ENCODE measurements at regions not wholly inside any gene's neighbourhood (a gene's known extent, or its start where the extent isn't known, plus 50 kb on each side); places are given as distances from the start of the nearest gene placed in this dataset.

- H3K4me1 ChIP-seq: no peaks in the 10 kb centered on the region; the same call in 1 of the 2 replicates
- in situ Hi-C loops (cut with MboI; ENCODE audit: low sequenced_read_pairs): loop anchor here (25.0 kb wide), 1 partner anchor 1278 kb away; no protein-coding TSS in a partner anchor
- no peaks in the 10 kb centered on the region for H3K36me3 ChIP-seq (replicated peaks)
- H3K27me3 ChIP-seq (ENCODE audit: low read depth): peaks cover 10% of the 10 kb centered on the region
- no peaks in the 10 kb centered on the region for H3K9me3 ChIP-seq
- DNase-seq (ENCODE audit: low spot score in 2 of 2): no peak
- no peak overlapping the region for H3K4me3 ChIP-seq
Measured at GRCh38 chr2:220684099-220684498, 888.0 kb downstream of the EPHA4 start.

- DNase-seq (ENCODE audit: low spot score in 2 of 2): peak; percentile 37 to 78
- Histone ChIP-seq H3K4me1 (no peaks in the 10 kb centered on the region; the same call in 1 of the 2 replicates), H3K27me3 (ENCODE audit: low read depth) (peaks cover 10% of the 10 kb centered on the region), H3K4me3 (no peak overlapping the region), H3K9me3 (no peaks in the 10 kb centered on the region), H3K36me3 (replicated peaks) (no peaks in the 10 kb centered on the region)
- in situ Hi-C loops (cut with MboI; ENCODE audit: low sequenced_read_pairs): loop anchor here (5.0 to 25.0 kb wide), 2 partner anchors 885 to 1275 kb away; partner anchors contain the start of gene EPHA4
Measured at GRCh38 chr2:220687231-220687843, 884.8 kb downstream of the EPHA4 start.

GRCh38 chr2:220695397-220696279 is 876.5 kb downstream of the EPHA4 start:
- in situ Hi-C loops (cut with MboI; ENCODE audit: low sequenced_read_pairs): loop anchor here (25.0 kb wide), 1 partner anchor 1267 kb away; no protein-coding TSS in a partner anchor
- H3K27me3 ChIP-seq (ENCODE audit: low read depth): no peaks in the 10 kb centered on the region
- H3K4me3 ChIP-seq: no peak overlapping the region
- DNase-seq (ENCODE audit: low spot score in 2 of 2): no peak
- no peaks in the 10 kb centered on the region for H3K36me3 ChIP-seq (replicated peaks)
- H3K4me1 ChIP-seq: no peaks in the 10 kb centered on the region
- H3K9me3 ChIP-seq: no peaks in the 10 kb centered on the region

GRCh38 chr2:220696280-220696669 is 875.8 kb downstream of the EPHA4 start:
- in situ Hi-C loops (cut with MboI; ENCODE audit: low sequenced_read_pairs): loop anchor here (25.0 kb wide), 1 partner anchor 1266 kb away; no protein-coding TSS in a partner anchor
- H3K4me1 ChIP-seq: no peaks in the 10 kb centered on the region
- no peaks in the 10 kb centered on the region for H3K36me3 ChIP-seq (replicated peaks)
- H3K27me3 ChIP-seq (ENCODE audit: low read depth): no peaks in the 10 kb centered on the region
- no peak for DNase-seq (ENCODE audit: low spot score in 2 of 2)
- H3K9me3 ChIP-seq: no peaks in the 10 kb centered on the region
- no peak overlapping the region for H3K4me3 ChIP-seq

GRCh38 chr2:220697011-220697410 is 875.1 kb downstream of the EPHA4 start:
- H3K36me3 ChIP-seq (replicated peaks): no peaks in the 10 kb centered on the region
- no peak for DNase-seq (ENCODE audit: low spot score in 2 of 2)
- H3K4me1 ChIP-seq: no peaks in the 10 kb centered on the region
- no peaks in the 10 kb centered on the region for H3K9me3 ChIP-seq
- H3K27me3 ChIP-seq (ENCODE audit: low read depth): no peaks in the 10 kb centered on the region
- in situ Hi-C loops (cut with MboI; ENCODE audit: low sequenced_read_pairs): loop anchor here (25.0 kb wide), 1 partner anchor 1265 kb away; no protein-coding TSS in a partner anchor
- H3K4me3 ChIP-seq: no peak overlapping the region

GRCh38 chr2:220701115-220701514 is 871.0 kb downstream of the EPHA4 start:
- Histone ChIP-seq H3K9me3 (no peaks in the 10 kb centered on the region), H3K4me3 (no peak overlapping the region), H3K27me3 (ENCODE audit: low read depth) (no peaks in the 10 kb centered on the region), H3K36me3 (replicated peaks) (no peaks in the 10 kb centered on the region), H3K4me1 (no peaks in the 10 kb centered on the region)
- no peak for DNase-seq (ENCODE audit: low spot score in 2 of 2)
- in situ Hi-C loops (cut with MboI; ENCODE audit: low sequenced_read_pairs): no loop called here

- H3K4me3 ChIP-seq: no peak overlapping the region
- H3K27me3 ChIP-seq (ENCODE audit: low read depth): no peaks in the 10 kb centered on the region
- no peaks in the 10 kb centered on the region for H3K4me1 ChIP-seq
- H3K36me3 ChIP-seq (replicated peaks): no peaks in the 10 kb centered on the region
- in situ Hi-C loops (cut with MboI; ENCODE audit: low sequenced_read_pairs): no loop called here
- no peak for DNase-seq (ENCODE audit: low spot score in 2 of 2)
- H3K9me3 ChIP-seq: no peaks in the 10 kb centered on the region
Measured at GRCh38 chr2:220703279-220703678, 868.8 kb downstream of the EPHA4 start.

- Histone ChIP-seq H3K27me3 (ENCODE audit: low read depth) (no peaks in the 10 kb centered on the region), H3K4me1 (no peaks in the 10 kb centered on the region), H3K9me3 (no peaks in the 10 kb centered on the region), H3K36me3 (replicated peaks) (no peaks in the 10 kb centered on the region), H3K4me3 (no peak overlapping the region)
- no peak for DNase-seq (ENCODE audit: low spot score in 2 of 2)
- in situ Hi-C loops (cut with MboI; ENCODE audit: low sequenced_read_pairs): no loop called here
Measured at GRCh38 chr2:220704081-220704480, 868.0 kb downstream of the EPHA4 start.

- in situ Hi-C loops (cut with MboI; ENCODE audit: low sequenced_read_pairs): no loop called here
Measured at GRCh38 chr2:220704810-220705209, 867.3 kb downstream of the EPHA4 start.

GRCh38 chr2:220705678-220706077 is 866.4 kb downstream of the EPHA4 start:
- Histone ChIP-seq H3K4me3 (no peak overlapping the region), H3K27me3 (ENCODE audit: low read depth) (no peaks in the 10 kb centered on the region), H3K9me3 (no peaks in the 10 kb centered on the region), H3K36me3 (replicated peaks) (no peaks in the 10 kb centered on the region), H3K4me1 (no peaks in the 10 kb centered on the region)
- in situ Hi-C loops (cut with MboI; ENCODE audit: low sequenced_read_pairs): no loop called here
- no peak for DNase-seq (ENCODE audit: low spot score in 2 of 2)

More at GRCh38 chr2:220704810-220705209, 867.3 kb downstream of the EPHA4 start:
- DNase-seq (ENCODE audit: low spot score in 2 of 2): no peak
- no peaks in the 10 kb centered on the region for H3K36me3 ChIP-seq (replicated peaks)
- H3K4me1 ChIP-seq: no peaks in the 10 kb centered on the region
- H3K9me3 ChIP-seq: no peaks in the 10 kb centered on the region
- no peaks in the 10 kb centered on the region for H3K27me3 ChIP-seq (ENCODE audit: low read depth)
- H3K4me3 ChIP-seq: no peak overlapping the region

GRCh38 chr2:220707261-220707660 is 864.8 kb downstream of the EPHA4 start:
- no peaks in the 10 kb centered on the region for H3K36me3 ChIP-seq (replicated peaks)
- H3K27me3 ChIP-seq (ENCODE audit: low read depth): no peaks in the 10 kb centered on the region
- DNase-seq (ENCODE audit: low spot score in 2 of 2): no peak
- in situ Hi-C loops (cut with MboI; ENCODE audit: low sequenced_read_pairs): no loop called here
- no peaks in the 10 kb centered on the region for H3K9me3 ChIP-seq
- no peaks in the 10 kb centered on the region for H3K4me1 ChIP-seq
- H3K4me3 ChIP-seq: no peak overlapping the region

GRCh38 chr2:220708366-220708765 is 863.7 kb downstream of the EPHA4 start:
- no peak overlapping the region for H3K4me3 ChIP-seq
- no peak for DNase-seq (ENCODE audit: low spot score in 2 of 2)
- H3K9me3 ChIP-seq: no peaks in the 10 kb centered on the region
- no peaks in the 10 kb centered on the region for H3K4me1 ChIP-seq
- in situ Hi-C loops (cut with MboI; ENCODE audit: low sequenced_read_pairs): no loop called here
- no peaks in the 10 kb centered on the region for H3K27me3 ChIP-seq (ENCODE audit: low read depth)
- no peaks in the 10 kb centered on the region for H3K36me3 ChIP-seq (replicated peaks)

- no peaks in the 10 kb centered on the region for H3K4me1 ChIP-seq
- H3K27me3 ChIP-seq (ENCODE audit: low read depth): no peaks in the 10 kb centered on the region
- DNase-seq (ENCODE audit: low spot score in 2 of 2): no peak
- H3K9me3 ChIP-seq: no peaks in the 10 kb centered on the region
- H3K4me3 ChIP-seq: no peak overlapping the region
- in situ Hi-C loops (cut with MboI; ENCODE audit: low sequenced_read_pairs): no loop called here
- no peaks in the 10 kb centered on the region for H3K36me3 ChIP-seq (replicated peaks)
Measured at GRCh38 chr2:220717283-220717682, 854.8 kb downstream of the EPHA4 start.

GRCh38 chr2:220736778-220737177 is 835.3 kb downstream of the EPHA4 start:
- Histone ChIP-seq H3K9me3 (no peaks in the 10 kb centered on the region), H3K27me3 (ENCODE audit: low read depth) (no peaks in the 10 kb centered on the region; the same call in 1 of the 2 replicates), H3K4me1 (no peaks in the 10 kb centered on the region), H3K36me3 (replicated peaks) (no peaks in the 10 kb centered on the region), H3K4me3 (no peak overlapping the region)
- in situ Hi-C loops (cut with MboI; ENCODE audit: low sequenced_read_pairs): no loop called here
- DNase-seq (ENCODE audit: low spot score in 2 of 2): no peak

Data from HAP-1 (cell line).